GM19351 (cell line): ENCODE measurements at regions not wholly inside any gene's neighbourhood (a gene's known extent, or its start where the extent isn't known, plus 50 kb on each side); places are given as distances from the start of the nearest gene placed in this dataset.
"Not testable (repeated sequence)": the region's sequence is repeated elsewhere in the genome, so short reads cannot be mapped to it uniquely, and the experiment has no call there.

ENCODE experiments used
- ATAC-seq: cut with Tn5 transposase; IDR thresholded peaks from one replicate; pipeline ENCODE4 v1.9.1; 2021; ENCODE audit warnings: mild to moderate bottlenecking, moderate library complexity; ENCODE audit not compliant: unreplicated experiment

GRCh38 chr3:159339131-159339530, 537.3 kb downstream of the MFSD1 start:
- no peak for ATAC-seq

DNA sequence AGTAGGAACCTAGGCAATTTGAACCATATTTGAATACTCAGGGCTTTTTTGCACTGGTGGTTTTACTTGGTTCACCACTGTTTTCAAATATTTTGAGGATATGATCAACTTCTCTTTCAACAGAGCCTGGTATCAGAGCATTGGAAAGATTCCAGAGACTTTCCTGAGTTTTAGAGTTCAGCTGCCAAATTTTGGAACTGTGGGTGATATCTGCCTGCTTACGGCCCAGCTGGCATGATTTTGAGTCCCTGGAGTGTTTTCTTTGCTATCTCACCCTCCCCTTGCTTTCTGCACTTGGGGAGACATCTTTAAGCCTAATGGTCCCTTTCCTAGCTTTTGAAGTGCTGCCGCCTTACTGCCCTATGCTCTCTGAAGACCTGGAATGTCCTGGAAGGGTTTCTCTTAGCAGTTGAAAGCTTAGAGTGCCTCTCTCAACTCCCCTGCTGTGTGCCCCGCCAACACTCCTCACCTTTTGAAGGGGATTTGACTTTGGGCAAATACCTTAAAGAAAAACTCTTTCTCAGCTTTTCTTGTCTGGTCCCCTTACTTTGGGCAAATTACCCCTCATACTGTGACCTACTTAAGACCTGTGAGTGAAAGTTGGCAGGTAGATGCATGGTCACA, 539.1 kb downstream of the MFSD1 start:
- ATAC-seq, result no peak

DNA sequence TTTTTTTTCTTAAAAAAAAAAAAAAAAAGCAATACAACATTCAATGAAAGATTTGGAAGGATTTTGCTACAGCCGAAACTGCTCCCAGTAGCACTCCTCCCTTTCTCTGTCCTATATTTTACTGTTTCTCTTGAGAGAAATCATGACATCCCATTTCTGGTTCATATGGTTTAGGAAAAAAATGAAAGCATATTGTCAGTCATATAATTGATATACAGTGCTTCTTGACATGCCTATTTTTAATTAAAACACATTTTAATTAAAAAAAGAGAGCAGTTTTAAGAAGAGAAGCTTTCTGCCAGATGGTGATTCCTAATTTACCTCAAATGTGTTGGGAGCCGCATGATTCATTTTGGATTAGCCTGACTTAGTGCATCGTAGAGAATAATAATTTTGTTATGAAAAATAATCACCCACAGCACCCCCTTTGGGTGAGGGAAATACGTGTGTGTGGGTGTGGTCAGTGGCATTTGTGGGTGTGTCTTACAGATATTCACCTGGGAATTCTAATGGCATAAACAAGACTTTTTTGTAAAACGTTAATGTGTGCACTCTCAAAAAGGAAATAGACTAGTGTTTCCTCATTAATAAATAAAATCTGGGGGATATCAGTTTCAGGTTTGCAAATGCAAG, 544.5 kb downstream of the MFSD1 start:
- no peak for ATAC-seq

- no peak for ATAC-seq
Observed at GRCh38 chr3:159348431-159348830, 546.6 kb downstream of the MFSD1 start.

- peak; percentile 68 for ATAC-seq
Observed at GRCh38 chr3:159356606-159357005, 554.8 kb downstream of the MFSD1 start.

GRCh38 chr3:159364511-159364910, 562.7 kb downstream of the MFSD1 start:
- ATAC-seq, result no peak

- no peak for ATAC-seq
Observed at GRCh38 chr3:159366476-159366875, 564.6 kb downstream of the MFSD1 start.

DNA sequence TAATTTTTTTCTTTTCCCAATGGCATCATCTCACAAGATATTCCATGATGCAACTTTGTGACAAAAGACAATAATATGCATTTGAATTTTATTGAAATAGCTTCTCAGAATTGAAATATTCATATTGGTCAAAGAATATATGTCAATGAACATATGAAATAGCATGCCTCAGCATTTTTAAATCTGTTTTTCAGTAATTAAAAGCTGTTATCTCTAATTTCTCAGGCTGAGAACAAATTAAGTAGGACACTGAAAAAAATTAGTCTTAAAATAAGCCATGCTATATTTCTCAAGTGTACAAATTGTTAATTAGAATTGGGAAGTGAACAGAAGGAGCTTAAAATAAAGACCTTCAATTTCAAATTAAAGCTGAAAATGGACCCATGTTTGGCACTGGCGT, 570.1 kb downstream of the MFSD1 start:
- ATAC-seq, result no peak

- no peak for ATAC-seq
Observed at GRCh38 chr3:159378396-159379194, 576.7 kb downstream of the MFSD1 start.

GRCh38 chr3:159380891-159381290, 579.0 kb downstream of the MFSD1 start:
- no peak for ATAC-seq

DNA sequence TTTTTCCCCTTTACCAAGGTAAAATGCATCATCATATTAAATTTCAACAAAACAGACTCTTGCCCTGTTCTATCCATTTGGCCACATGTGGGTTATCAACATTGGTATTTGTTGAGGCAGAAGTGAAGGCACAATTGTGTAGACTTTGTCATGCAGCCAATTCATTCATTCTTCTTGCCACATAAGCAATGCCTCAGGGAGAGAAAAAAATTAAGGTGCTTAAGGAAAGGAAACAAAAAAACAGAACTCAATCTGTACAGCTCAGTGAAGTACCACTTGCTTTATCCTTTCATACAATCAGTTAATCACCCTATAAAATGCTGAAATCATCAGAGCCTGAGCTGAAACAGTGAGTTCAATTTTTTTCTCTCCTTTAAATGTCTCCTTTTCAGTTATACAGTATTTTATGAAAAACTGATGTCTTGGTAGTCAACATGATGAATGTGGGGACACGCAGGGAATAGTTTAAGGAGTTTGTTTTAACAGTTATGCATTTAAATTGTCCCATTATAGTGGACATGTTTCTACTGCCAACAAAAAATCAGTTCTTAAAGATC, 588.9 kb downstream of the MFSD1 start:
- no peak for ATAC-seq

- ATAC-seq, result not testable (repeated sequence)
Observed at GRCh38 chr3:159397683-159398082, 591.0 kb upstream of the IL12A start.

- no peak for ATAC-seq
Observed at GRCh38 chr3:159401069-159401468, 587.6 kb upstream of the IL12A start.

- ATAC-seq, result not testable (repeated sequence)
Observed at GRCh38 chr3:159409711-159410110, 578.9 kb upstream of the IL12A start.

- no peak for ATAC-seq
Observed at GRCh38 chr3:159413319-159413718, 575.3 kb upstream of the IL12A start.

DNA sequence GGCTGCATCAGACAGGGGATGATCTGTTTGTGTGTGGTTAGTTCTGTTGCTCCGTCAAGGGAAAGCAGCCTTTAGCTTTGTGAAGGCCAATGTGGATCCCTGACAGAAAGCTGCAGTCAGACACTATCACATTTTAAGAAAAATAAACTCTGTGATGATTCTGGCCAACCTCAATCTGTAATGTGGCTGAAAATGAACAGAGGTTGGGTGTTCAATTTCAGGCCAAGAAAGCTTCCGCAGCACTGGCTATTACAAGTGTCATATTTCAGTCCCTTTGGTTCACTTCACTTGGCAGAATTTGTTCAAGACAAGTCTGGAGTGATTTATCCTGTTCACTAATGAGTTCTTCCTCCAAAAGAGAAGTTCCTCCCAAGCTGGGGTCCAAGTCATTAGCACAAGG, 571.8 kb upstream of the IL12A start:
- ATAC-seq, result no peak

- ATAC-seq, result no peak
Observed at GRCh38 chr3:159417761-159418160, 570.9 kb upstream of the IL12A start.

- ATAC-seq, result no peak
Observed at GRCh38 chr3:159418571-159419526, 569.8 kb upstream of the IL12A start.

- no peak for ATAC-seq
Observed at GRCh38 chr3:159429702-159430101, 558.9 kb upstream of the IL12A start.

- ATAC-seq, result no peak
Observed at GRCh38 chr3:159432682-159433340, 555.8 kb upstream of the IL12A start.
